ENCODE measurements at regions not wholly inside any gene's neighbourhood (a gene's known extent, or its start where the extent isn't known, plus 50 kb on each side); places are given as distances from the start of the nearest gene placed in this dataset.

DNA sequence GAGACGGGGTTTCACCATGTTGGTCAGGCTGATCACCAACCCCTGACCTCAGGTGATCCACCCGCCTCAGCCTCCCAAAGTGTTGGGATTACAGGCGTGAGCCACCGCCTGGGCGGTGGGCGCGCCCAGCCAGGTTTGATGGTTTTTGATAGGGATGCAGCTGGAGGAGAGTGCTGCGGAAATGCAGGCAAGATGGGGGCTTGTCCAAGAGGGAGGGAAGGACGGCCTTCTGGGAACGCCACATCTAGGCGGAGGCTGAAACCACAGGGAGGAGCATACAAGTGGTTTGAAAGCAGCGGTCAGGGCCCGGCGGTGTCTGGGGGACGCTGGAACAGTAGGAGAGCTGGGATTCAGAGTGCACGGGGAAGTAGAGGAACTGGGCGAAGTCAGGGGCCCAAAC is 134.6 kb downstream of the VRK1 start:
- ATAC-seq (ENCODE audit: low read depth) (no peak), DNase-seq (ENCODE audit: low spot score) (no peak)
- Histone ChIP-seq H3K4me1 (ENCODE audit: insufficient read depth, poor library complexity, severe bottlenecking) (no peaks in the 10 kb centered on the region), H3K27me3 (ENCODE audit: insufficient read depth, poor library complexity, severe bottlenecking) (no peaks in the 10 kb centered on the region), H3K9me3 (ENCODE audit: severe bottlenecking) (no peaks in the 10 kb centered on the region), H3K4me3 (ENCODE audit: severe bottlenecking) (no peak overlapping the region), H3K36me3 (ENCODE audit: low read depth) (no peaks in the 10 kb centered on the region), H3K27ac (ENCODE audit: poor library complexity, severe bottlenecking) (no peak overlapping the region)
- TF ChIP-seq CTCF (IDR thresholded peaks at IDR 0.05; ENCODE audit: poor library complexity, severe bottlenecking) = no peak

GRCh38 chr14:96934638-96935330 is 137.6 kb downstream of the VRK1 start:
- ATAC-seq (ENCODE audit: low read depth) (no peak), DNase-seq (ENCODE audit: low spot score) (no peak)
- Histone ChIP-seq H3K36me3 (ENCODE audit: low read depth) (no peaks in the 10 kb centered on the region), H3K27ac (ENCODE audit: poor library complexity, severe bottlenecking) (no peak overlapping the region), H3K27me3 (ENCODE audit: insufficient read depth, poor library complexity, severe bottlenecking) (no peaks in the 10 kb centered on the region), H3K9me3 (ENCODE audit: severe bottlenecking) (no peaks in the 10 kb centered on the region), H3K4me3 (ENCODE audit: severe bottlenecking) (no peak overlapping the region), H3K4me1 (ENCODE audit: insufficient read depth, poor library complexity, severe bottlenecking) (no peaks in the 10 kb centered on the region)
- no peak for TF ChIP-seq CTCF (IDR thresholded peaks at IDR 0.05; ENCODE audit: poor library complexity, severe bottlenecking)

GRCh38 chr14:96938946-96939345 is 141.8 kb downstream of the VRK1 start:
- Histone ChIP-seq H3K36me3 (ENCODE audit: low read depth) (no peaks in the 10 kb centered on the region), H3K4me1 (ENCODE audit: insufficient read depth, poor library complexity, severe bottlenecking) (no peaks in the 10 kb centered on the region), H3K4me3 (ENCODE audit: severe bottlenecking) (no peak overlapping the region), H3K27ac (ENCODE audit: poor library complexity, severe bottlenecking) (no peak overlapping the region), H3K27me3 (ENCODE audit: insufficient read depth, poor library complexity, severe bottlenecking) (no peaks in the 10 kb centered on the region), H3K9me3 (ENCODE audit: severe bottlenecking) (no peaks in the 10 kb centered on the region)
- no peak for DNase-seq (ENCODE audit: low spot score)
- no peak for TF ChIP-seq CTCF (IDR thresholded peaks at IDR 0.05; ENCODE audit: poor library complexity, severe bottlenecking)
- ATAC-seq (ENCODE audit: low read depth) = no peak

GRCh38 chr14:96940009-96940408 is 142.8 kb downstream of the VRK1 start:
- DNase-seq (ENCODE audit: low spot score) (no peak), ATAC-seq (ENCODE audit: low read depth) (peak; percentile 53; the same call in 1 of the 3 replicates)
- no peak overlapping the region for H3K27ac ChIP-seq (ENCODE audit: poor library complexity, severe bottlenecking)
- TF ChIP-seq CTCF (IDR thresholded peaks at IDR 0.05; ENCODE audit: poor library complexity, severe bottlenecking) = no peak
- H3K9me3 ChIP-seq (ENCODE audit: severe bottlenecking) = no peaks in the 10 kb centered on the region
- no peak overlapping the region for H3K4me3 ChIP-seq (ENCODE audit: severe bottlenecking)
- H3K27me3 ChIP-seq (ENCODE audit: insufficient read depth, poor library complexity, severe bottlenecking) = no peaks in the 10 kb centered on the region
- H3K4me1 ChIP-seq (ENCODE audit: insufficient read depth, poor library complexity, severe bottlenecking) = no peaks in the 10 kb centered on the region
- no peaks in the 10 kb centered on the region for H3K36me3 ChIP-seq (ENCODE audit: low read depth)

GRCh38 chr14:96944297-96944696 is 147.1 kb downstream of the VRK1 start:
- Histone ChIP-seq H3K27ac (ENCODE audit: poor library complexity, severe bottlenecking) (no peak overlapping the region), H3K9me3 (ENCODE audit: severe bottlenecking) (no peaks in the 10 kb centered on the region), H3K4me1 (ENCODE audit: insufficient read depth, poor library complexity, severe bottlenecking) (no peaks in the 10 kb centered on the region), H3K36me3 (ENCODE audit: low read depth) (peaks cover 9% of the 10 kb centered on the region), H3K27me3 (ENCODE audit: insufficient read depth, poor library complexity, severe bottlenecking) (no peaks in the 10 kb centered on the region), H3K4me3 (ENCODE audit: severe bottlenecking) (no peak overlapping the region)
- DNase-seq (ENCODE audit: low spot score) (no peak), ATAC-seq (ENCODE audit: low read depth) (no peak)
- no peak for TF ChIP-seq CTCF (IDR thresholded peaks at IDR 0.05; ENCODE audit: poor library complexity, severe bottlenecking)

All from RWPE2 (cell line).